ENCODE measurements at regions not wholly inside any gene's neighbourhood (a gene's known extent, or its start where the extent isn't known, plus 50 kb on each side); places are given as distances from the start of the nearest gene placed in this dataset.

DNA sequence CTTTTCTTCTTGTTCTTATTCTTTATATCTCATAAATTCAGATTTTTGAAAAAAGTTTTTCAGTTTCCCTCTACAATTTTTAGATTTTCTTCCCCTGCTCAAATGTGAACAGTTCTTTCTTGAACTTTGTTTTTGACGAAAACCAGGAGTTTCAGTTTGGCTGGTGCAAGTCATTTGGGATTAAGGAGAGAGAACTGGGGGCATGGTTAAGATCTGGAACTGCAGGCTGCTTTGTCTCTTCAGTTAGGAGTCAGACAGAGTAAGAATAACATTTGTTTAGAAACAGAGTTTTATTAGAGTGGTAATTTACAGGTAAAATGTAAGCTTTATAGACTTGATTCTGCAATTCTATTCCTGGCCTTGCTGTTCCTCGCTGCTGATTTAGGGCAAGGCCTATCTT lies 310.5 kb upstream of the C2CD4B start:
- no peak for DNase-seq (ENCODE audit: low spot score in 2 of 2)

DNA sequence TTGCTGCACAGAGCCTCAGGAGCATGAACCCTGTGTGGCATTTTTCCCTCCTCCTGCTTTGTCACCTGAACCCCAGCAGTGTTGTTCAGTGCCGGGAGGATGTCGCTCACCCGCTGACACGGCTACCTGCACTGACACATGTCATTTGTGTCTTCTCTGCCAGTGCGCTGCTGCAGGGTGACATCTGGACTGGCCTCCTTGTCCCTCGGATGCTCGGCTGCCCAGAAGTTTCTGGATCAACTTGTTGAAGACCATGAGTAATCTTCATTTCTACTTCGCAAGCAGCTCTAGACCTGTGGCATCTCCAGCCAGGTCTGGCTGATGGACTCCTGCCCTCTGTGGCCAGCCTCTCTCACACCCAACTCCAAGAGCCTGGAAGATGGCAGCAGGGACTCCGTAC lies 311.1 kb upstream of the C2CD4B start:
- Mint-ChIP-seq H3K27ac (no peak overlapping the region), H3K36me3 (no peaks in the 10 kb centered on the region), H3K9me3 (no peaks in the 10 kb centered on the region)
- ATAC-seq: no peak
- DNase-seq (ENCODE audit: low spot score in 2 of 2): no peak

More for the DNA sequence above, 310.5 kb upstream of the C2CD4B start:
- no peak overlapping the region for H3K27ac Mint-ChIP-seq
- ATAC-seq: no peak
- H3K9me3 Mint-ChIP-seq: no peaks in the 10 kb centered on the region
- H3K36me3 Mint-ChIP-seq: no peaks in the 10 kb centered on the region

DNA sequence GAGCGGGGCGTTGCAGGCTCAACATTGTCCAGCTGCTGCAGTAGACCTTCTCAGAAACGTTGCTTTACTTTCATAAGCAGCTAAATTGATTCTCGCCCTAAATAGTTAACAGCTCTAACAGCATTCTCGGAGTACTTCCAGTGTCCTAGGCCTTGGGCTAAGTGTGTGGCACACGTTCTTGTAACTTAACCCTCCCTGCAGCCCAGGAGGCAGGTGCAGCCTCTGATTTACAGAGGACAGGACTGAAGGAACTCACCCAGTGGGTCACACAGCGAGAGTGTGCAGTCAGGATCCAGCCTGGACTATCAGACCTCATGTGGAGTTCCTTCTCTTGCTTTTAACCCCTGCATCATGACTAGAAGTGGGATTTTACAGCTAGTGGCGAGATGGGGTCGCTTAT lies 312.8 kb upstream of the C2CD4B start:
- H3K27ac Mint-ChIP-seq: no peak overlapping the region
- no peaks in the 10 kb centered on the region for H3K36me3 Mint-ChIP-seq
- DNase-seq (ENCODE audit: low spot score in 2 of 2): no peak
- no peak for ATAC-seq
- no peaks in the 10 kb centered on the region for H3K9me3 Mint-ChIP-seq

DNA sequence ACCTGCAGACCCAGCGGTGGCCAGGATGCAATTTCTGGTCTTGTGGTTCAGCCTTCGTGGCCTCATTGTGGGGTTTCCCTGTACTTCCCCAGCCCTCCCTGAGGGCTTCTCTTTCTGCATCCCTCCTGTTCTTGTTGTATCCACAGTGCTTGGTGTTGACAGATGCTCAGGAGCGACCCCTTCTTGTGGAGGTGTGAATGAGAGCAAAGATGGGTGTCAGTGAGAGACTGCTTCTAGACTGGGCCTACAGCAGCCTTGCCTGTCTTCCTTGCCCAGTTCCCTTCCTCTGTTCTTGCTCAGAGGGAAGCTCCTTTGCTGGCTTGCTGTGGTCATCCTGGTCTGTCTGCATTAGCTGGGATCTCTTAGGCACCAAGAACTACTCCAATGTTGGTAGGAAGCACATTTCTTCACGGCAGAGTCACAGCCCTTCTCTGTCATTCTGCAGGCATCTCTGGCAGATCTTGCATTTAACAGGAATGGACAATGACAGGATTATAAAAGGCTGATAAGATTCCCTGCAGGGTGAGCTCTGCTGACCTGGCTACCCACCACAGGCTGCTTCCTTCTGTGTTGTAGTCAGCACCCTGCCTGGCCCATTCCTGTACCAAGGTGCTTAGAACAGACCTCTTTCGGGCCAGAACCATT lies 317.8 kb upstream of the C2CD4B start:
- peak in 1 of 2 donors; percentile 6 for DNase-seq (ENCODE audit: low spot score in 2 of 2)
- Mint-ChIP-seq H3K27ac (no peak overlapping the region), H3K36me3 (no peaks in the 10 kb centered on the region), H3K9me3 (no peaks in the 10 kb centered on the region)
- ATAC-seq: peak; percentile 20 to 37

DNA sequence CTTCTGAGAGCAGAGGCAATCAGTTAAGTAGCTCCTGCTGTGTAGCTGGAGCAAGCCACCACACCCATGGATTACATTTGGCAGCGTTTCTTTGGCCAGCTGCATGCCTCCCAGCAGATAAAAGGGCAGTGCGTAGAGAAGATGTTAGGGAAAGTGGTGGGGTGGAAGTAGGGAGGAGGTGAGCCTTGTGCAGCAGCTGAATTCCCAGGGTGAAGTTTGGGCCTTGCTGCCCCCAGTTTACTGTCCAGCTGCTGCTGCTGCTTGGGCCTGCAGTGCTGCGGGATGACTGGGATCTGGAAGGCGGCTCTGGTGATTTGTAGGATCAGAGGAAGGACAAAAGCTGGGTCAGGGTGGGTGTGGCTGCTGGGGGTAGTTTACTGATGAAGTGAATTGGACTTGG lies 318.7 kb upstream of the C2CD4B start:
- H3K36me3 Mint-ChIP-seq: no peaks in the 10 kb centered on the region
- peak overlapping the region in 1 of 2 donors; percentile 60 for H3K27ac Mint-ChIP-seq
- no peak for DNase-seq (ENCODE audit: low spot score in 2 of 2)
- no peak for ATAC-seq
- no peaks in the 10 kb centered on the region for H3K9me3 Mint-ChIP-seq

DNA sequence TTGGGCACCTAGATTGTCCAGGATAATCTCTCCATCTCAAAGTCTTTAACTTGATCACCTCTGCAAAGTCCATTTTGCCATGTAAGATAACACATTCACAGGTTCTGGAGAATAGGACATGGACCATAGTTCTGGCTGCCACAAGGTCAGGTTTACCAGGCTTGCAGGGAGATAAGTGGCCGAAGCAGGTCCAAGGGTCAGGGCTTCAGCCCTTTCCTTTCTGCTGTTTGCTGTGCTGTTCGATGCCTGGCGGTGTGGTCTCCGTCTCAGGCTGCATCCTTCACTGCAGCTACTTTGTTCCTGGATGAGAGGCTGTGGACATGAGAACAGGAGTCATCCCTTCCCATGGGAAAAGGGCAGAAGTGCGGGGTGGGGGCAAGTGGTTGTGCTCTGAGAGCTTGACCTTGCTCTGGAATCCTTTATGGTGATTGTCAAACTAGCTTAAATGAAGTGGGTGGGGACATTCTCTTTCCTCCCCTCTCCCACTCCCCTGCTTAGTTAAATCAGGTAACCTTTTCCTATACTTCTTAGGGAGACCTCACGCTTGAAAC lies 320.2 kb upstream of the C2CD4B start:
- Mint-ChIP-seq H3K27ac (no peak overlapping the region), H3K9me3 (no peaks in the 10 kb centered on the region), H3K36me3 (no peaks in the 10 kb centered on the region)
- ATAC-seq (no peak), DNase-seq (ENCODE audit: low spot score in 2 of 2) (no peak)

DNA sequence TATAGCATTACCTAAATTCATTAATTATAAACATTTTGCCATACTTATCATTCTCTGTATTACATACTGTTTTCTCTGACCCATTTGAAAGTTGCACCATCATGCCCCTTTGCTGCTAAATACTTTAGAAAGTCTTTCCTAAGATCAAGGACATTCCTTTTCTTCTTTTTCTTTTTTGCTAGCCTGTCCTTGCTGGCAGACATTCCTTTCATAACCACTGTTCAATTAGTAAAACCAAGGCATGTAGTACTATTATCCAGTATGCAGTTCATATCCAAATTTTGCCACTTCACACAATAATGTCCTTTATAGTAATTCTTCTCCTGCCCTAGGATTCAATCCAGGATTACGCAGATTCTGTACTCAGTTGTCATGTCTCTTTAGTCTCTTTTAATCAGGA lies 321.0 kb upstream of the C2CD4B start:
- no peak for ATAC-seq
- H3K36me3 Mint-ChIP-seq: no peaks in the 10 kb centered on the region

DNA sequence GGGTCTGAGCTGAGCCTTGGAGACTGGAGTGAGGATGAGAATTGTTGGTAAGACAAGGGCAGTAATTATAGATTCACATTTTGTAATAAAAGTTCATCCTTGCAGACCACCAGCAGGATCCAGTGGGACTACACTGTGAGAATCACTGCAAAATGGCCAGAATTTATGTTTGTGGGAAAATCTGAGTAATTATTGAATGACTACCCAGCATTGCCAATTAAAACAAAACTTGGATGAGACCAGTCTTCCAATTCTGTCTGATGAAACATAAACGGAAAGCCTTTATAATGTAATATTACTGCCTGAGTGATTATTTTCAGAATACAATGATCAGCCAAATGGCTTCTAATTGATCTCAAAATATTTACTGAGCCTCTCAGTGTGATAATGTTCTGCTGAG lies 323.3 kb upstream of the C2CD4B start:
- H3K36me3 Mint-ChIP-seq: no peaks in the 10 kb centered on the region
- no peak for ATAC-seq
- H3K27ac Mint-ChIP-seq: no peak overlapping the region
- H3K9me3 Mint-ChIP-seq: no peaks in the 10 kb centered on the region
- no peak for DNase-seq (ENCODE audit: low spot score in 2 of 2)

More for the DNA sequence above, 321.0 kb upstream of the C2CD4B start:
- Mint-ChIP-seq H3K27ac (no peak overlapping the region), H3K9me3 (no peaks in the 10 kb centered on the region)
- DNase-seq (ENCODE audit: low spot score in 2 of 2): no peak

DNA sequence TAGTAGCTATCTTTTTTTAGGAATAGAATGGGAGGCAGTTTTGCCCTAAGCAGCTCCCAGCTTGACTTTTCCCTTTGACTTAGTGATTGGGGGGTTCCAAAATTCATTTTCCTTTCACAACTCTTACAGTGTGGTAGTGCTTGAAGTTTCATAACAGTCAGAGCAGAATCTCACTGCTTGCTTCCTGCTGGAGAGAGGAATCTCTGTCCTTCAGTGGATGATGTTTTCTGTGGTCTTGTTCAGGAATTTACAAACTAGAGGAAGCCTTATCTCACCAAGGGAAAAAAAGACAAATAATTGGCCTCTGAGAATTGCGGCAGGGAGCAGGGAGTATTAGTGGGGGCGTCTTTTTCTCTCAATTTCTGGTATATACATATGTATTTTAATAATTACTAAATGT lies 326.6 kb upstream of the C2CD4B start:
- H3K9me3 Mint-ChIP-seq: no peaks in the 10 kb centered on the region
- DNase-seq (ENCODE audit: low spot score in 2 of 2) (no peak), ATAC-seq (no peak)
- no peak overlapping the region for H3K27ac Mint-ChIP-seq
- no peaks in the 10 kb centered on the region for H3K36me3 Mint-ChIP-seq

DNA sequence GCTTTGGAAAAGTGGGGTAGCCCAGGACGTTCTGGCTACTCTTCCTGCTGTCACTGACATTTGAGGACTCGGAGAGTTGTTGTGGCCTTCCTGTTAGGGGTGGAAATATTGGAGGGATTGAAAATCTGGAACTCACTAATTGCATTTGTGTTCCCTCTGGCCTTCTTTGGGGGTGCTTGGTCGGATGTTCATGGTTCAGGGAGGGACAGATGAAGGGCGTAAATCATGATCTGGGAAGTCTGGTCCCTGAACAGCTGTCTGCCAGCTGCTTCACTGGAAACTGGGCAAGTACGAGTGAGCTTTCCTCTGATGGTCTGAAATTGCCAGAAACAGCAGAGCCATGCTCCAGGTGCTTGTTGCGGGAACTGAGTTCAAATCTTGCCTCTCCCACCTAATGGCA lies 327.8 kb upstream of the C2CD4B start:
- ATAC-seq (no peak), DNase-seq (ENCODE audit: low spot score in 2 of 2) (no peak)
- H3K36me3 Mint-ChIP-seq: no peaks in the 10 kb centered on the region
- no peak overlapping the region for H3K27ac Mint-ChIP-seq
- no peaks in the 10 kb centered on the region for H3K9me3 Mint-ChIP-seq

DNA sequence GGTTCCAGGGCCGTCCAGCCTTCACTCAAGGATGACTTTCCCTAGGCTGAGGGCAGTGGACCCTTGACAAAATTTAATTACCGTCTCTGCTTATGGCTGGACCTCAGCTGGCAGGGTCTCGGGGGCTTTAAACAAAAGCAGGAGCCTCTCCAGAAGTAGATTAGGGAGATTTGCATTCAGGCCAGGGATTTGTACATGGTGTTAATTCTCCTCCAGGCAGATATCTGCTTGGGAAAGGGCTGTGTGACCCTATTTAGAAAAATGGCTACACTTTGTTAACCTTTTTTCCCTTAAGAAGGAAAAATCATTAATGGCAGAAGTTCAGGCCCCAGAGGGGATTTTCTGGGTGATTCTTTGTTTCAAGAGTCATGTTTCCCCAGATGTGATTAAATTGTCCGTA lies 329.1 kb upstream of the C2CD4B start:
- DNase-seq (ENCODE audit: low spot score in 2 of 2) (no peak), ATAC-seq (no peak)
- no peaks in the 10 kb centered on the region for H3K9me3 Mint-ChIP-seq
- no peak overlapping the region for H3K27ac Mint-ChIP-seq
- H3K36me3 Mint-ChIP-seq: no peaks in the 10 kb centered on the region

DNA sequence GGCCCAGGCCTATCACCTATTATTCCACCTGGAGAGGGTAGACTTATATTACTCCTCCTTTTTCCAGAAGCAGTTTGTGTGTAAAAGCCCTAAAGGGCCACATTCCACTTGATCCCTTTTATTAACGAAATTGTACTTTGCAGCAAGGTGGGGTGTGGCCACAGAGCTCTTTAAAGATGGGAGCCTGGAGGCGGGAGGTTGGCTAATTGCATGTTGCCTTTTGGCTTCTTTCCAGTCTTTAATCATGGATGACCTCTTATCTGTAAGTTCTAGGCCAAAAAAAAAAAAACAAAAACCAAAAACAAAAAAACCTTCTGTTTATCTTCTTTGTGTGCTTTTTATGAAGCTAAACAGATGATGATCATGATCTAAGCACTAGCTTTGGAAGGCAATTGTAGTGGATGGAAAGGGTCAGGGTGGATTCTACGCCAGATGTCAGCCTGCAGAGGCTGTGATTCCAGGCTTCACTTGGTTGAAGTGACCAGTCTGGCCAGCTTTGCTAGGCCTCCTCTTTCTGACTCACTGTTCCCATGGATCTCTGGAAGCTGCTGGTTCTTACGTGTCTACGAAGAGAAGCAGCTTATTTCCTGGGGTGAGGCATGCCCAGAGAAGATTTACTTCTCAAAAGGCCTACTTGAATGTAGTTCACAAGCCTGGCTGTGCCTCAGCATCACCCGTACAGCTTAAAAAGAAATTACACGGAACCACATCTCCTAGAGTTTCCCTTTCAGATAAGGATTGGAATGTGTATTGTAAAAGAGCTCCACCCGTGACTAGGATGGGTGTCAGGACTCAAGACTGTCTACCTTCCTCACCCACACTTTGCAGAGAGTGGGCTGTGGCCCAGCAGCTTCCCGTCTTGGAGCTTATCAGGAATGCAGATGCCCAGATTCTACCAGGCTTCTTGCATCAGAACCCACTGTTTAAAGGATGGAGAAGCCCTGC lies 330.9 kb upstream of the C2CD4B start:
- no peak overlapping the region for H3K27ac Mint-ChIP-seq

DNA sequence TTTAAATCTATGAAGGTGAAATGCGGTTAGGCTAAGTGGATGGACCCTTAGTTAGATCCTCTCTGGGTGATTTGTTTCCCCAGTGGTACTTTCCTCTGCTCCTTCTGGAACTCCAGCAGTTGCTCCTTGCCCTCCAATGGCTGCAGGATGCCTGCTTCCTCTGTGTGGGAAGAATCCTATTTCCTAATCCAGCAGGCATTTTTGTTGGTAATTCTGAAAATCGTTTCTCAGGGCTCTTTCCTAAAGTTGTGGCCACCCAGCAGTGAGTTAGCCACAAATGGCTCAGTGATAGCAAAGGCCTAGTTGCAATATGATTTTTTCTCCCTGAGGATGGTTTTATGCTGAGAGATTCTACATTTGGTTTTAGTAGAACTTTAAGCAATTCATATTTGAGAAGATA lies 332.3 kb upstream of the C2CD4B start:
- no peak overlapping the region for H3K27ac Mint-ChIP-seq
- H3K9me3 Mint-ChIP-seq: no peaks in the 10 kb centered on the region
- ATAC-seq (no peak), DNase-seq (ENCODE audit: low spot score in 2 of 2) (no peak)
- no peaks in the 10 kb centered on the region for H3K36me3 Mint-ChIP-seq

More for the DNA sequence above, 330.9 kb upstream of the C2CD4B start:
- no peaks in the 10 kb centered on the region for H3K36me3 Mint-ChIP-seq
- ATAC-seq: no peak
- H3K9me3 Mint-ChIP-seq: no peaks in the 10 kb centered on the region
- no peak for DNase-seq (ENCODE audit: low spot score in 2 of 2)

DNA sequence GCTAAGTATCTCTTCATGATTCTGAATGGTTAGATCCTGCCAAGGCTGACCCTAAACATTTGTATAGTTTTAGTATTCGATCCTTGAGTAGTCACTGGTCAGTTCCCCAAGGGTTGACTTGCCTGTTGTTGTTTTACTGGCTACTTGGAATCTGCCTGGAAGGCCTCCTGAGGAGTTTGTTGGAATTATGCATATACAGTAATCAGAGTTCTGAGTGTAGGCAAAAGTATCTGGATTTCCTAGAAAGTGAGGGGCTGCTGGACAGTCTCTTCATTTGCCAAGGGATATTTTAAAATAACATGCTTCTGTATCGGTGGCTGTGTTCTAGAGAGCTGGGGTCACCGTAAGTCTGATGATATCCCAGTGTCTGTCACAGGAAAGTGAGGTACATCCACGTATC lies 333.2 kb upstream of the C2CD4B start:
- no peak overlapping the region for H3K27ac Mint-ChIP-seq
- H3K9me3 Mint-ChIP-seq: no peaks in the 10 kb centered on the region
- DNase-seq (ENCODE audit: low spot score in 2 of 2) (no peak), ATAC-seq (no peak)
- H3K36me3 Mint-ChIP-seq: no peaks in the 10 kb centered on the region

DNA sequence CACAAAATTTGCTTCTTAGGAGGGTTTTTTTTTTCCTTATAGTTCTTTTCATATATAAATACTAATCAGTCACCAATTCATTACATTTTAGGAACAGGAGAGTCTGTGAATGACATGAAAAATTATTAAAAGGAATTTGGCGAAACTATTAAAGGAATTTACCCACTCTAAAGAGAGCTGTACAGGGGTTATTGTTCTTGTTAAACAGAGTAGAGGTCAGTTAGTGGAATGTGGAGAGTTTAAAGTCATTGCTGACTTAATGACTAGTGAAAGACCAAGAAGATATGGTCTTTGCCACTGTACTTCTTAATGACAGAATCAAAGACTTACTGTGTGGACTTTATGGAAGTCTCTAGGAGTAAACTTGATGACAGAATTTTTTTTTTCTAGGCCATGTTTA lies 333.6 kb upstream of the C2CD4B start:
- ATAC-seq: no peak
- no peaks in the 10 kb centered on the region for H3K36me3 Mint-ChIP-seq
- DNase-seq (ENCODE audit: low spot score in 2 of 2): no peak
- no peak overlapping the region for H3K27ac Mint-ChIP-seq
- H3K9me3 Mint-ChIP-seq: no peaks in the 10 kb centered on the region

DNA sequence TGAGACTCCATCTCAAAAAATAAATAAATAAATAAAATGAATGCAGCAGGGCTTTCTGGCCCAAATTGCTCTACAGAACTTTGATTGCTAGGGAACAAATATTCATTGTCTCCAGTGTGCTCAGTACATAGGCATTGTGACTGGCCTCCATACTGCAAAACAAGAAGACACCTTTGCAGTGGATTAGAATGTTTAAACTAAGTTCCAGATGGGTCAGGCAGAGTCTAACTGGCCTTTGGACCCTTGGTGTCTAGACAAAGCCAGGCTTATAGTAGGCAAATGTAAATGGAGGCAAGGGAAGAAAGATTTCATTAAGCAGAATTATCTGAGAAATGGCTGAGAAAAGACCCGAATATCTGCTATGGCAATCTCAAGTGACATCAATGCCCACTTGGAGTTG lies 335.2 kb upstream of the C2CD4B start:
- Mint-ChIP-seq H3K9me3 (no peaks in the 10 kb centered on the region), H3K36me3 (no peaks in the 10 kb centered on the region), H3K27ac (no peak overlapping the region)
- ATAC-seq (no peak), DNase-seq (ENCODE audit: low spot score in 2 of 2) (no peak)

DNA sequence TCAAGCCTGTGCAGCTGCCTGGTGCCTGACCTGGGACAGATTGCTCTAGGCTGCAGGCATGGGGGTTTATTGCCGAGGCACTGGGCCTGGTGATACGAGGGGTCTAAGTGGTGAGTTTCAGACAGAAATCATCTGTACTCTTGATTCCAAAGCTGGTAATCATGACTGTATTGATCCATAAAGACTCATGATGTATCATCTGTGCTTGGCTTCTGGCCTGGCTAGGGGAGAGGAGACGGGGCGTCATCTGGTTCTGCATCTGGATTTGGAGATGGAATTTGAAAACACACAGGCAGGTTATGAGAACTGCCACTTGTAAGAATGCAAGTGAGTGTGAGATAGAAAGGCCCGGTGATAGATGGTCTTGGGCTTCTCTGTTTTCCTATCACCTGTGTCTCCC lies 337.4 kb upstream of the C2CD4B start:
- H3K9me3 Mint-ChIP-seq: no peaks in the 10 kb centered on the region
- ATAC-seq (no peak), DNase-seq (ENCODE audit: low spot score in 2 of 2) (no peak)
- no peak overlapping the region for H3K27ac Mint-ChIP-seq
- no peaks in the 10 kb centered on the region for H3K36me3 Mint-ChIP-seq

DNA sequence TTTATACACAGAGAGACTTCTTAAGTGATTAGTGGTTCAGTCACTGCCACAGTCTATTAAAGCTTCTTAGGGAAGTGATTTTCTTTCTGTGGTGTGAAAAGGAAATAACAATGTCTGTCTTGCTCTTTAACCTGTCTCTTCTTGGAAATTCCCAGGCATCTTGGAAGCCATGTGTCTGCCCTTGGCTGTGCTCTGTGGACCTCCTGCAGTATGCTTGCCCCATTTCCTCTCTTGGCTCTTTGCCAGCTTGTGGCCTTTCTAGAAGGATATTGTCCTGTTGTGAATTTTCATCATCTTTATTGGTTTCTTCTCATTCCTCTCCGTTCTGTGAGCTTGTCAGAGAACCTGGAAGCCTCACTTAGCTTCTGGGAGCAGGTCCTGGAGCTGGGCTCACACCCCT lies 338.4 kb upstream of the C2CD4B start:
- Mint-ChIP-seq H3K9me3 (no peaks in the 10 kb centered on the region), H3K36me3 (no peaks in the 10 kb centered on the region), H3K27ac (no peak overlapping the region)
- no peak for ATAC-seq
- DNase-seq (ENCODE audit: low spot score in 2 of 2): no peak
